Activated CD8-positive, alpha-beta memory T cell treated with anti-CD3 and anti-CD28 coated beads, Interleukin-2, amount 10 ng/mL, durations not matched to agents 7 days and 5 days (primary cell): ENCODE measurements at regions not wholly inside any gene's neighbourhood (a gene's known extent, or its start where the extent isn't known, plus 50 kb on each side); places are given as distances from the start of the nearest gene placed in this dataset.

Experiments
- ATAC-seq: fragments of 150-1000 bp; cut with Tn5 transposase; one replicate; pipeline ENCODE4 v1.10.0; 2021; ENCODE audit warnings: moderate library complexity
- CTCF ChIA-PET: fragments of 350-600 bp; sonication (Branson Sonifier 250); formaldehyde crosslinking; loops from one replicate; lab custom pipeline; 2021; ENCODE audit warnings: antibody characterized with exemption; lab: Charles Lee
- DNase-seq: peaks from one replicate; pipeline ENCODE4 v3.0.0-alpha.2; 2020
- H3K27ac Mint-ChIP-seq: one replicate; pipeline ENCODE4 v1.8.0; 2021; ENCODE audit warnings: mild to moderate bottlenecking, mixed read lengths
- H3K27me3 Mint-ChIP-seq: one replicate; pipeline ENCODE4 v1.8.0; 2021; ENCODE audit warnings: mixed read lengths
- H3K36me3 Mint-ChIP-seq: one replicate; pipeline ENCODE4 v1.8.0; 2021; ENCODE audit warnings: mild to moderate bottlenecking, mixed read lengths
- H3K4me1 Mint-ChIP-seq: one replicate; pipeline ENCODE4 v1.8.0; 2021; ENCODE audit warnings: mixed read lengths
- H3K4me3 Mint-ChIP-seq: one replicate; pipeline ENCODE4 v1.8.0; 2021; ENCODE audit warnings: mild to moderate bottlenecking, moderate library complexity, mixed read lengths
- H3K9me3 Mint-ChIP-seq: one replicate; pipeline ENCODE4 v1.8.0; 2022; ENCODE audit warnings: low read depth, mixed read lengths

- Mint-ChIP-seq H3K4me1 (peaks cover 64% of the 10 kb centered on the region), H3K27me3 (no peaks in the 10 kb centered on the region), H3K9me3 (no peaks in the 10 kb centered on the region), H3K27ac (peak overlapping the region; percentile 89), H3K36me3 (peaks cover 9% of the 10 kb centered on the region), H3K4me3 (peak overlapping the region; percentile 34)
- DNase-seq: peak; percentile 80
- CTCF ChIA-PET: interaction anchor here (0.9 to 1.8 kb wide), 3 partner anchors 9 to 55 kb away, joined by 3 to 10 read pairs (median 5); no protein-coding TSS in a partner anchor
- ATAC-seq: peak; percentile 75
Measured at GRCh38 chr11:86138958-86139357, 70.1 kb upstream of the PICALM start.

GRCh38 chr11:86136538-86136937 is 67.7 kb upstream of the PICALM start:
- Mint-ChIP-seq H3K27ac (no peak overlapping the region), H3K36me3 (peaks cover 6% of the 10 kb centered on the region), H3K4me1 (peaks cover 41% of the 10 kb centered on the region), H3K27me3 (no peaks in the 10 kb centered on the region), H3K9me3 (no peaks in the 10 kb centered on the region), H3K4me3 (no peak overlapping the region)
- no peak for ATAC-seq
- CTCF ChIA-PET: interaction anchor here (1.4 kb wide), 1 partner anchor 57 kb away, joined by 7 read pairs; no protein-coding TSS in a partner anchor
- no peak for DNase-seq

DNA sequence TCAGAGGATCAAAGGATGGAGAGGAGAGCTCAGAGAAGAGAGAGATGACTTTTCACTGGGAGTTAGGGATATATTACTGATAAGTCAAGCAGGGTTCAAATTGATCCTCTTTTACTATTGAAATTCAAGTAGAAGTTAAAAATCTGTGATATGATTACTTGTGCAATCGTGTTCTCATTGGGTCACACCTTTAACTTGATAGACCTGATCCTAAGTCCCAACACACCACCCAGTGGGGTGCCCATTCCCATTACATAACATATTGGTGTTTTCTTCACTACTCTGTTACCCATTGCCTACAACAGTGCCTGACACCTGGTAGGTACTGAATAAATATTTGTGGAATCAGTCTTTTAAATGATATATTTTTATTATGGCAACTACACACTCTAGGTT is 66.4 kb upstream of the PICALM start:
- CTCF ChIA-PET: no interaction called here
- peaks cover 6% of the 10 kb centered on the region for H3K36me3 Mint-ChIP-seq
- no peaks in the 10 kb centered on the region for H3K9me3 Mint-ChIP-seq
- peaks cover 29% of the 10 kb centered on the region for H3K4me1 Mint-ChIP-seq
- ATAC-seq: no peak
- H3K27ac Mint-ChIP-seq: no peak overlapping the region
- H3K27me3 Mint-ChIP-seq: no peaks in the 10 kb centered on the region
- no peak for DNase-seq
- no peak overlapping the region for H3K4me3 Mint-ChIP-seq

DNA sequence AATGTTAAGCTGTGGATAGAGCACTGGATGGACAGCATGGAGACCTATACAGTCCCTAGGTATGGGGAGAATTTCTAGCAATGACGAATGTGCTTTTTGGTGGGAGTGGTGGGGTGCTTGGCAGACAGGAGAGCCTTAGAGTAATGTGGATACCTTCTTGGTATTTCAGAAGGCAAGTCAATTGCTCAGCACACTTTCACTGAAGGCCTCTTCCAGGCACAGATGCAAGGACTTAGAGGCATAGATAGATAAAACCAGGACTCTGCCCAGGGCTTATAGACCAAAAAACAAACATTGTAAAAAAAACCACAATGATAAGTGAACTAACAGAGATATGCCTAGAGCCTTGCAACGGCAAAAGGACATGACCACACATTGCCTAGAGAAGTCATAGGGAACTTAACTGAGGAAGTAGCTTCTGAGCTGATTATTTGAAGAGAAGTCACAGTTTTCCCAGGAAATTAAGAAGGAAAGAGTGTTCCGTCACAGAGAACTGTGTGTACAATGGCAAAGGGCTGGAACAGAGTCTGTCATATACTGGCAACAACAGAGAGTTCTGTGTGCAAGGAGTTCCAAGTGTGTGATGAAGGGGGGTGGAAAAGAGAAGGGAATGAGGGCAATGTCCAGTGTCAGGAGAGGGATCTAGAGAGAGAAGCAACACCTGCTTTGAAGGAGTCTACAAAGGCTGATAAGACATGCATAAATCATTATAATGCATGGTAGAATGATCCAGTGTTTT is 65.9 kb upstream of the PICALM start:
- H3K9me3 Mint-ChIP-seq: no peaks in the 10 kb centered on the region
- ATAC-seq: no peak

GRCh38 chr11:86132667-86133249 is 63.9 kb upstream of the PICALM start:
- Mint-ChIP-seq H3K27ac (no peak overlapping the region), H3K9me3 (no peaks in the 10 kb centered on the region), H3K4me1 (peaks cover 10% of the 10 kb centered on the region), H3K4me3 (no peak overlapping the region), H3K36me3 (peaks cover 4% of the 10 kb centered on the region), H3K27me3 (no peaks in the 10 kb centered on the region)
- DNase-seq (no peak), ATAC-seq (no peak)
- CTCF ChIA-PET: interaction anchor here (0.7 to 4.0 kb wide), 3 partner anchors 15 to 31 kb away, joined by 3 to 12 read pairs (median 3); no protein-coding TSS in a partner anchor

More for the DNA sequence above, 65.9 kb upstream of the PICALM start:
- Mint-ChIP-seq H3K27ac (no peak overlapping the region), H3K36me3 (peaks cover 6% of the 10 kb centered on the region), H3K4me1 (peaks cover 24% of the 10 kb centered on the region), H3K4me3 (no peak overlapping the region), H3K27me3 (no peaks in the 10 kb centered on the region)
- no peak for DNase-seq
- CTCF ChIA-PET: interaction anchor here (4.0 kb wide), 1 partner anchor 20 kb away, joined by 12 read pairs; no protein-coding TSS in a partner anchor

DNA sequence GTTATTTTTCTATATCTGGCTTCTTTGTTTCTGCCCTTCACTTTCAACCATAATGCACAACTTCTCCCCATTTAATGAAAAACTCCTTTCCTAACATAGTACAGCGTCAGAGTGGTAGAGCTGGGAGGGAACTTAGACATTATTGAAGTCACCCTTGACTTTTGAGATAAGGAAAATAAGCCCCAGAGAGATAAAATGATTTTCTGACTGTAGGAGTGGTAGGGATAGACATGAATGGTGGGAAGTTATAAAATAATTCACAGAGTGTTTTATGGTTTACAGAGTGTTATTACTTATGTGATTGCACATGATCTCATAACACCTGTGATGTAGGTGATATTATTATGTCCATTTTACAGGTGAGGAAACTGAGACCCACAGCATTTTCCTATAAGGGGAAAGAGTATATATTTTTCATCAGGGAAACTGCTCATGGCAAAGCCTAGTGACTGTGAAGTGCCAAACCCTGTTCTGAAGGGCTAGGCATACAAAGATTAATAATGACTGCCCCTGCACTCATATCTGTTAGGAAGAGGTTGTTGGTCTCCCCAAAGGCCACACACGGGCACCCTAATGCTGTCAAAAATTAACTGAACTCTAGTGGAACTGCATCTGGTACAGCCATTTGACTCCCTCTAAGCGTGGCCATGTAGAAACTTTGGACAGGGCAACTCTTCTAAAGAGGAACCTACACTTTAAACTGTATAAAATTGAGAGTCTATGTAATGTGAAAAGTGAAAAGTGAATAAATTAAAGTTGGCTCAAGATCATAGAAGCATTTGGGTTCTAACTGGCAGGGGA is 61.1 kb upstream of the PICALM start:
- H3K9me3 Mint-ChIP-seq: no peaks in the 10 kb centered on the region
- no peak for ATAC-seq
- no peak overlapping the region for H3K27ac Mint-ChIP-seq
- H3K4me1 Mint-ChIP-seq: peaks cover 1% of the 10 kb centered on the region
- H3K36me3 Mint-ChIP-seq: peaks cover under 1% of the 10 kb centered on the region
- H3K27me3 Mint-ChIP-seq: no peaks in the 10 kb centered on the region
- no peak overlapping the region for H3K4me3 Mint-ChIP-seq
- CTCF ChIA-PET: interaction anchor here (1.6 kb wide), 1 partner anchor 64 kb away, joined by 3 read pairs; no protein-coding TSS in a partner anchor
- DNase-seq: no peak

- Mint-ChIP-seq H3K27ac (no peak overlapping the region), H3K27me3 (no peaks in the 10 kb centered on the region), H3K4me3 (no peak overlapping the region), H3K9me3 (no peaks in the 10 kb centered on the region), H3K36me3 (peaks cover 2% of the 10 kb centered on the region), H3K4me1 (peaks cover 9% of the 10 kb centered on the region)
- CTCF ChIA-PET: interaction anchor here (1.6 kb wide), 1 partner anchor 65 kb away, joined by 3 read pairs; no protein-coding TSS in a partner anchor
- ATAC-seq: no peak
- no peak for DNase-seq
Measured at GRCh38 chr11:86128914-86129313, 60.0 kb upstream of the PICALM start.

GRCh38 chr11:86126862-86127261 is 58.0 kb upstream of the PICALM start:
- DNase-seq (no peak), ATAC-seq (no peak)
- H3K36me3 Mint-ChIP-seq: peaks cover 7% of the 10 kb centered on the region
- no peaks in the 10 kb centered on the region for H3K27me3 Mint-ChIP-seq
- peaks cover 11% of the 10 kb centered on the region for H3K4me1 Mint-ChIP-seq
- CTCF ChIA-PET: no interaction called here
- H3K9me3 Mint-ChIP-seq: no peaks in the 10 kb centered on the region
- no peak overlapping the region for H3K4me3 Mint-ChIP-seq
- no peak overlapping the region for H3K27ac Mint-ChIP-seq

- ATAC-seq: peak; percentile 80
- Mint-ChIP-seq H3K4me1 (peaks cover 11% of the 10 kb centered on the region), H3K36me3 (peaks cover 7% of the 10 kb centered on the region), H3K9me3 (no peaks in the 10 kb centered on the region), H3K27ac (peak overlapping the region; percentile 63), H3K27me3 (no peaks in the 10 kb centered on the region), H3K4me3 (no peak overlapping the region)
- no peak for DNase-seq
- CTCF ChIA-PET: interaction anchor here (0.6 kb wide), 2 partner anchors 52 to 84 kb away, joined by 3 to 4 read pairs; no protein-coding TSS in a partner anchor
Measured at GRCh38 chr11:86124251-86125233, 55.7 kb upstream of the PICALM start.

DNA sequence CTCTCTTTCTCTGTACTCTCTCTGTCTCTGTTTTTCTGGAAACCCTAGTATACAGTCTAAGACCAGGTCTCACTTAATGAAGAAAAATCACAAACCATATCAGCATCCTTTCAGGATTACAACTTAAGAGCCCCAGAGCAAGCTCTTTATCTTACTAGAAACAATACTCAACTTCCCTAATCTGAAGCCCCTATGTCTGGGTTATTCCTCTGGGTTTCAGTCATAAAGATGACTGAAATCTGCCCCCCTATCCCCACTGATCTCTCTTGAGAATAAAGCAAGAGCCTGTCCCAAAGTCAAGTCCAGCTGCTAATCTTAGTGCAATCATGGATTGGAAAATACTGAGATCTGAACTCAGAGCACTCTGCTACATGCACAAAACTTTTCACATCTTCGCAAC is 53.9 kb upstream of the PICALM start:
- Mint-ChIP-seq H3K4me3 (no peak overlapping the region), H3K36me3 (peaks cover 7% of the 10 kb centered on the region), H3K9me3 (no peaks in the 10 kb centered on the region), H3K4me1 (peaks cover 19% of the 10 kb centered on the region), H3K27ac (no peak overlapping the region), H3K27me3 (no peaks in the 10 kb centered on the region)
- DNase-seq: no peak
- CTCF ChIA-PET: interaction anchor here (1.0 kb wide), 1 partner anchor 17 kb away, joined by 3 read pairs; no protein-coding TSS in a partner anchor
- ATAC-seq: no peak

DNA sequence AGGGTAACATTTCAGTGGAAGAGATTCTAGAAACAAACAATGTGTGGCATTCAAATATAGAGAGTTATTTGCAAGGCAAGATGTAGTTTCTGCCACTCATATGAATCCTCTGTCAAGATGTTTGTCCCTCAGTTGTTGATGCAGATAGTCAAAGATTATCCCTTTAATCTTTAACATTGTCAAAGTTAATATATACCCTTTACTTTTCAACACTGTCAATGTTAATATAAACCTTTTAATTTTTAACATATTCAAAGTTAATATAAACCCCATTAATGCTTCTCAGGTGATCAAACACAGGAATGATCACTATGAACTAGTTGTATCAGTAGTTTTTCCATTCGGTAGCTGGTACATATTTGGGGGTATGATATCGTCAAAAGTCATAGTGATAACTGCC is 51.9 kb upstream of the PICALM start:
- peaks cover 7% of the 10 kb centered on the region for H3K36me3 Mint-ChIP-seq
- no peaks in the 10 kb centered on the region for H3K27me3 Mint-ChIP-seq
- H3K4me3 Mint-ChIP-seq: no peak overlapping the region
- no peak for DNase-seq
- no peaks in the 10 kb centered on the region for H3K9me3 Mint-ChIP-seq
- H3K4me1 Mint-ChIP-seq: peaks cover 38% of the 10 kb centered on the region
- ATAC-seq: no peak
- no peak overlapping the region for H3K27ac Mint-ChIP-seq
- CTCF ChIA-PET: no interaction called here

GRCh38 chr11:86119906-86120305 is 51.0 kb upstream of the PICALM start:
- Mint-ChIP-seq H3K27me3 (no peaks in the 10 kb centered on the region), H3K9me3 (no peaks in the 10 kb centered on the region), H3K36me3 (peaks cover 7% of the 10 kb centered on the region), H3K4me1 (peaks cover 42% of the 10 kb centered on the region), H3K27ac (no peak overlapping the region), H3K4me3 (no peak overlapping the region)
- ATAC-seq (no peak), DNase-seq (no peak)
- CTCF ChIA-PET: interaction anchor here (1.0 kb wide), 1 partner anchor 12 kb away, joined by 3 read pairs; no protein-coding TSS in a partner anchor
